ENCODE measurements at regions not wholly inside any gene's neighbourhood (a gene's known extent, or its start where the extent isn't known, plus 50 kb on each side); places are given as distances from the start of the nearest gene placed in this dataset.
A peak's percentile ranks its signal among the peaks of the same experiment; 100 is the strongest.

DNA sequence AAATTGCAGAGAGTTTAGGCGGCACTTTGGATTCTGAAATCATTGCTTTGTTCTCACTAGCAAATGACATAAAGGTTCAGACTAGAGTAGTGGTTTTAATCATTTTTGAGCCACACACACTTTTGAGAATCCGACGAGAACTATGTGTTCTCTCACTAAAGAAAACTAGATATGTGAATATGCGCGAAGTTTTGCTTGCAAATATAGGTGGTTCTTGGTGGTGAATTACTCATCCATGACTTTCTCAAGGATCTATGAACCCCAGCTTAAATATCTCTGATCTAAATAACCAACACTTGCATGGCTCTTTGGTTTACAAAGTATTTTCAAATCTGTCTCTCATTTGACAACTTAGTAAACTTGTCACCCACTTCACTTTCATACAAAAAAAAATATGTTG, 54.8 kb downstream of the NOG start:
- no peak for DNase-seq

- DNase-seq = no peak
Measured at GRCh38 chr17:56648806-56649205, 55.3 kb downstream of the NOG start.

GRCh38 chr17:56652628-56653027, 59.1 kb downstream of the NOG start:
- no peak for DNase-seq

- DNase-seq = peak; percentile 84
Measured at GRCh38 chr17:56653877-56654276, 60.4 kb downstream of the NOG start.

DNA sequence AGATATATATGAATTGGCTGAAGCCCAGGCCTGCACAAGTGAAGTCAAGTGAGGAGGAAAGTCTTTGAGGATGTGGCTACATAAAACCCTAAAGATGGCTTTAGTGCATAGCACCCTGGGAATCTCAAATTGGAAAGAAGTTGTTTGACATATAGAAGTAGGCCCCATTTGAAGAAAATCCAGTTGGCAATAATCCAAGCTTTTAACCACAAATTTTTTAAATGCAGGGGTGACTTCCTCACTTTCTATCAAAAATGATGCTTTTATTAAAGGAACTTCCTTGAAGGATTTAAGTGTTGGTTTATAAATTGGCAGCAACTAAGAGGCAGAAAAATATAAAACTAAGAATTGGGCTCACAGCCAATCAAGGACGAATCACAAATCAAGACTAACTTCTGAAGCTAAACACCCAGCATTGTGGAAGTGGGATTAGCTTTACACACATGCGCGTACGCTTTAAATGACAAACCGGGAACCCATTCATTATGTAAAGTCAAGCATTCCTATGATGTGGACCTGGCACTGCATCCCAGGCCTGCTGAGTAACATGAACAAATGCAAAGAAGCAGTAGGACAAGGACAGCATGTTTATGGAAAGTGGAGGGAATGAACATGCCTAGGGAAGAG, 63.3 kb downstream of the NOG start:
- no peak for DNase-seq

GRCh38 chr17:56658648-56659047, 65.1 kb downstream of the NOG start:
- DNase-seq = no peak

DNA sequence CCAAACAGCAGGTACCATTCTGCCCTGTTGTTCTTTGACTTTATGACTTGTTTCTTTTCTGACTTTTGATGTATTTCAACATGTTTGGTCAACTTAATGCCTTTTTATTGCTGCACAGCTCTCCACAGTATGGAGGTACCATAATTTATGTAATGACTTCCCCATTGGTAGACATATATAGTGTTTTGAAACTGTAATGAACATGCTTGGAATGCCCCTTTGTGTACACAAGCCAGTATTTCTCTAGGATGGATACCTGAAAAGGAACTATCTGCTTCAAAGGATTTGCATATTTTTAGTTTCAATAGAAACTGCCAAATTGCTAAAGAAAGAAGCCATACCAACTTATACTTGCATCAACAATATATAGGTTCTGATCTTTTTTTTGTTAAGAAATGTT, 66.1 kb downstream of the NOG start:
- no peak for DNase-seq

DNA sequence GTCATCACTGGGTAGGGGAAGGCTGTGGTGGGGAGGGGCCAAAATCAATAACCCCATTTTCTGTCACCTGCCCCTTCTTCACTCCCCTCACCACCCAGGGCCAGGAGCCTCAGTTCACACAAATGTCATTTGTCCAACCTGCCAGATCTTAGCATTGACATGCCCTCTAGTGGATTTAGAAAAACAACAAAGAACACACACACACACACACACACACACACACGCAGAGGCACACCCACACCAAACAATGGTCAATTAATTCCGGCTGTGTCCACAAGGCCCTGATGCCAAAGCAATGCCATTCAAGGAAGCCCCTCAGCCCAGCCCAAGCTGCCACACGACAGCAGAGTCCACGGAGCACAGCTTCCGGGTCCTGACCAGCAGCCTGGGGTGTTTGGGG, 68.4 kb downstream of the NOG start:
- DNase-seq = no peak

DNA sequence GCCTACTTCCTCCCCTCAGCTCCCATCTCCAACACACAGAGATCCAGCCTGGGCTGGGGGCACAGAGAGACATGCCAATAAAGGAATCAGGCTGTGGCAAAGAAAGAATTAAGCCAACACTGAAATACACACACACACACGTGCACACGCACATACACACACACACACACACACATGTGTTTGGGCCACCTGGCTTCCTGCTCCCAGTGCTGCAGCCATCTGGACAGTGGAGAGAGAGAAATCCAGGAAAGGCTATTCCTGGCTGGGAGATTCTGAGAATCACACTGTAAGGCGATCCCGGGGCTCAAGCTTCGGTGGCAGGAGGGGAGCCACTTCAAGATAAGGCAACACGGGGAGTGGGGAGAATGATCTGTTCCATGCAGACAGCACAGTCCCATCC, 72.4 kb downstream of the NOG start:
- no peak for DNase-seq

DNA sequence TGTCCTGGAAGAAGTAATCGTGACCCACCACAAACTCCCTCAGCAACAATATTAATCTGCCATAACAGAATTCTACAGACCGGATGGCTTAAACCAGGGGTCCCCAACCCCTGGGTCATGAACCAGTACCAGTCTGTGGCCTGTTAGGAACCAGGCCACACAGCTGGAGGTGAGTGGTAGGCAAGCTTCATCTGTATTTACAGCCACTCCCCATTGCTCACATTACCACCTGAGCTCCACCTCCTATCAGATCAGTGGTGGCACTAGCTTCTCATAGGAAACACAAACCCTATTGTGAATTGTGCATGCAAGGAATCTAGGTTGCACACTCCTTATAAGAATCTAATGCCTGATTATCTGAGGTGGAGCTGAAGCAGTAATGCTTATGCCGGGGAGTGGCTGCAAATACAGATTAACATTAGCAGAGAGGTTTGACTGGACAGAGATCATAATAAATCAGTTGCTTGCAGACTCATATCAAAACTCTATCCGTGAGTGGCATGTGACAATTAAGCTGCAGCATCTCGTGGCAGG, 74.5 kb downstream of the NOG start:
- no peak for DNase-seq

DNA sequence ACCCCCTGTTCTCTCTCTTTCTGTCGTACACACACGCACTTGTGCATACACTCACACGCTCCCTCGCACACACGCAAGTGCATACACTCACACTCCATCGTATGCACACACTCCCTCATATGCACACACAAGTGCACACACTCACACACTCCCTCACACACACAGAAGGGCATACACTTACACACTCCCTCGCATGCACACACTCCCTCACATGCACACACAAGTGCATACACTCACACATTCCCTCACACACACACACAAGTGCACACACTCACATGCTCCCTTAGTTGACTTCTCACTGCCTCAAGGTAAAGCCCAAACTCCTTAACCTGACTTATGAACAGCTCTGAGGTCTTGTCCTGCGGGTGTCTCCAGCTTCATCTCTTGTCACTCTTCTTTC, 78.7 kb downstream of the NOG start:
- no peak for DNase-seq

GRCh38 chr17:56674401-56674925, 81.0 kb downstream of the NOG start:
- DNase-seq = no peak

- no peak for DNase-seq
Measured at GRCh38 chr17:56675876-56676660, 82.6 kb downstream of the NOG start.

- DNase-seq = peak; percentile 48
Measured at GRCh38 chr17:56676810-56677209, 83.3 kb downstream of the NOG start.

DNA sequence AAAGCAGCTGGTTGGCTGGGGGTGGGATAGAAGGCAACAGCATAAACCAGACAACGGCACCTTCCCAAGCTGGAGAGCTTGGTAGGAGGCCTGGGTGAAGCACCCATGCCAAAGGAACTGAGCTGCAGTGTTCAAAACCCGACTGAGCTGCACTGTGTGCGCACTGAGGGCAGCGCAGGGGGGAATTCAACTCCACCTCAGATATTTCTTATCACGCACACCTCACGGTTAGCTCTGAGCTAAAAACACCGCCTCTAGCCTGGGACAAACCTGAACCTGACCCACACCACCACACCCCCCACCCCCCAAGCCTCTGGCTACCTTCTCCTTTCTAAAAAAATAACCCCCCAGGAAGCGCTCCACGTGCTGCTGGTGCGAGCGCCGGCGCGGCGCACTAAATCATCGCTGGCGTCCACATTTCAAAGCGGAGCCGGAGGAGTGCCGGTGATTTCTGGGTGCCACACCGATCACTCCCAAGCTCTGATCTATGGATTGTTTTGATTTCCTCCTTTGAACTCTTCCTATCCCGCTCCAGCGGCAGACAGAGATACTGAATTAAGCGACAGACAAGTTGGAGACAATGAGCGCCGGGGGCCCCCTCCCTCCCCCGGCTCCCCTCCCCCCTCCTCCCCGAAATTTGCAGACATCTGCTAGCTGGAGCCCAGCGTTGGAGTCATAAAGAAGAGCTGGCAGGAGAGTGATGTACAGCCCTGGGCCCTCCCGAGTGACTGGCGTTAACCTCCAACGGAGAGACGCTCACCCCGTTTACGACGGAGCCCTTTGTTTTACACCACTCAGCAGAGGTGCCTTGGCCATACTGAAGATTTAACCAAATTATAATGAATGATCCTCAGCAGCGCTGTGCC, 85.0 kb downstream of the NOG start:
- DNase-seq = no peak

DNA sequence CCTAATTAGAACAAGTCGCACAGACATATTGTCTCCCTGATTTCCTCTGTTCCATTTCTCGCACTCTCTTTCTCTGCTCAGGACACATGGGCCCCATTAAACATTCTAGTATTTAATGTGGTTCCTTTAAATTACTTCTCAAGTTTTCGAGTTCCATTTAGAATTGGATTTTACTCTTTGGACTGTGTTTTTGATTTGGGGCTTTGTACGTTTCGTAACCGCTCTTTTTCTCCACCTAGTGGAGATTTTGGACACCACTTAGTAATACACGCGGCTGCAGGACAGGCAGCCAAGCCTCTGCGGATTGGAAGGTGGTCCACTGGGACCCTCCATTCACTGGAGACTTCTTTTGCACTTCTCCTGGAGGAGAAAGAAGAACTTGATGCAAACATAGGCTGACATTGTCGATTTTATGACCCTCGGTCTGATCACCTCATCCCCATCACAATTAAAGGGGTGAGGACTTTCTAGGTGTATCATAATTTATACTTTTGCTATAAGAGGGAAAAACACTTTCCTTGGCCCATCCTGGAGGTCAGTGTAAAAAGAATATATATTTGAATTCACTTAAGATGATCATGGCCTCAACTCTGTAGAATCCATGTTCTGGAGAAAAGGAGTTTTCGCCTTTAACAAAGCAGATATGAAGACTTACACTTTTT, 85.7 kb downstream of the NOG start:
- DNase-seq = peak; percentile 54

DNA sequence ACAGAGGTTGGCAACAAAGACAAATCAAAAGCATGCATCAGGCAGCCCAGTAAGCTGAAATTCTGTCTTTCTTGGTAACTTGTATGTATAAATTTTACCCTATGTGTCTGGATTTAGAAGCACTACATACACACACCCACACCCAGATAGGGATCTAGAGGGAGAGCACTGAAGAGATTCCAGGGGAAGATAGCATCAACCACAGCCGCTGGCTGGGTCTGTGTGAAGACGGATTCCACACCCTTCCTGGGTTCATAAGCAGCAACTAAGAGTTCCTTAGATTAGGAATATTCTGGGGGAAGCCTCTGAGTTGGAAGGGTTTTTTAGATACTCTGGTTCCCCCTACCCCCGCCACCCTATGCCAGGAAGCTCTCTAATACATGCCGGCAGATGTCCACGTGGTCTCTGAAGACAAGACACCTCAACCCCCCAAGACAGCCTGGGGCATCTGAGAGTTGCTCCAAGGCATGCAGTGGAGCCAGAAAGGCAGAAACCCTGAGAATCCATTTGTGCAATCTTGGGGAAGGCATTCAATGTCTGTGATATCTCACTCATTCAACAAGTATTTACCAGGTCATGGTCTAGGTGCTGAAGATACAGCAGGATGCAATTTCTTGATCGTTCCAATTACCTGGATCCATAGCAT, 86.4 kb downstream of the NOG start:
- peak; percentile 31 for DNase-seq

DNA sequence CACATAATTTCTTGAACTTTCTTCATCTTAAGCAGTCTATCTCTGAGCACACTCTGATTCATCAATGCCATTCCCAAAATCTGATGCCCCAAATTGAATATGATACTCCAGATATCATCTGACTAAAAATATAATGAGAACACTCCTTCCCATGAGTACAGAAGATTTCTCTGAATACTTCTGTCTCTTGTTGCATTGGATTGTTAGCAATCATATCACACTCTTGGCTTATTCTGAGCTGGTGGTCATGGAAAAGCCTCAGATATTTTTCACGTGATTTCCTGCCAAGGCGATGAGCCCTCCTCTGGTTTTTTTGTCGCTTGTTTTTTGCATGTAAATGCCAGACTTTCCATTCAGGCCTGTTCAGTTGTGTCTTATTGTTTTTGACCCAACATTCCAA, 87.2 kb downstream of the NOG start:
- no peak for DNase-seq

- peak; percentile 72 for DNase-seq
Measured at GRCh38 chr17:56681561-56682266, 88.2 kb downstream of the NOG start.

DNA sequence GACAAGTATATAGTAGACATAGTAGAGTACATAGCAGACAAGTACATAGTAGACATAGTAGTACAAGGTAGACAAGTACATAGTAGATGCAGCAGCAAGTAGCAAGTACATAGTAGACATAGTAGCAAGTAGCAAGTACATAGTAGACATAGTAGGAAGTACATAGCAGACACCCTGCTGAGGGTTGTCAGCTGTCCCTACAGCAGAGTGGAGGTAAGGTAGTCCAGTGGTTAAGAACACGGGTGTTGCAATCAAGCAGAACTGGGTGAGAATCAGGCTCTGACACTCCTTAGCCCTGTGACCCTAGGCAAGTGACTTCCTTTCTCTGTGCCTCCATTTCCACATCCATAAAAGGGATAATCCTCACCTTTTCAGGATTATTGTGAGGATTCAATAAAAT, 94.7 kb downstream of the NOG start:
- DNase-seq = no peak
